DMS114 treated with DMSO at 0.1 percent for 48 hours (cell line): ENCODE measurements at regions not wholly inside any gene's neighbourhood (a gene's known extent, or its start where the extent isn't known, plus 50 kb on each side); places are given as distances from the start of the nearest gene placed in this dataset.
"Not testable (repeated sequence)": the region's sequence is repeated elsewhere in the genome, so short reads cannot be mapped to it uniquely, and the experiment has no call there.

Source experiments
- DNase-seq: peaks from one replicate; lab custom pipeline; 2025; ENCODE audit not compliant: unreplicated experiment; lab: John Stamatoyannopoulos, UW

GRCh38 chr1:43108080-43108479, 64.0 kb downstream of the EBNA1BP2 start:
- no peak for DNase-seq

- DNase-seq, result no peak
These were observed 64.4 kb downstream of the EBNA1BP2 start for GRCh38 chr1:43107664-43108063.

- DNase-seq, result no peak
These were observed 67.9 kb downstream of the EBNA1BP2 start for GRCh38 chr1:43104027-43104763.

DNA sequence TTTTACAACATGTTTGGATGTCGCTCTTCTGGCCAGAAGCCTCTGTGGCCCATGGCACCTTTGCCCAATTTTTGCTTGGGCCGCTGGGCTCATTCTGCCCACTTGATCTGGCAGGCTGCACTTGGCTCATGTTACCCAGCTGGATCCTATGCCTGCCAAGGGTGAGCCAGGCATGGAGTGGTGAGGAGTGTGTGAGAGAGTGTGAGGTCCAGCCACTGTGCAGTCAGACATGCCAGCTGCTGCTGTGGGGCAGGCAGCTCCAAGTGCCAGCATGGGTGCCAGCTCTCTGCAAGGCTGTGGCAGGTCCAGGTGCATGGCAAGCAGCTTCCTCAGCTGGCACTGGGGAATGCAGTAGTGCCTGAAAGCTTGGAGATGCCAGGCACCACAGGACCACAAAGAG, 71.0 kb downstream of the EBNA1BP2 start:
- DNase-seq, result no peak

GRCh38 chr1:43098200-43098599, 73.9 kb downstream of the EBNA1BP2 start:
- no peak for DNase-seq

DNA sequence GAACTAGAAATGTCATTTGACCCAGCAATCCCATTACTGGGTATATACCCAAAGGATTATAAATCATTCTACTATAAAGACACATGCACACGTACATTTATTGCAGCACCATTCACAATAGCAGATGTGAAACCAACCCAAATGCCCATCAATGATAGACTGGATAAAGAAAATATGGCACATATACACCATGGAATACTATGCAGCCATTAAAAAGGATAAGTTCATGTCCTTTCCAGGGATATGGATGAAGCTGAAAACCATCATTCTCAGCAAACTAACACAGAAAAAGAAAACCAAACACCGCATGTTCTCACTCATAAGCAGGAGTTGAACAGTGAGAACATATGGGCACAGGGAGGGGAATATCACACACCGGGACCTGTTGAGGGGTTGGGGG, 75.6 kb downstream of the EBNA1BP2 start:
- DNase-seq, result not testable (repeated sequence)

GRCh38 chr1:43090812-43091211, 81.3 kb downstream of the EBNA1BP2 start:
- DNase-seq, result not testable (repeated sequence)

DNA sequence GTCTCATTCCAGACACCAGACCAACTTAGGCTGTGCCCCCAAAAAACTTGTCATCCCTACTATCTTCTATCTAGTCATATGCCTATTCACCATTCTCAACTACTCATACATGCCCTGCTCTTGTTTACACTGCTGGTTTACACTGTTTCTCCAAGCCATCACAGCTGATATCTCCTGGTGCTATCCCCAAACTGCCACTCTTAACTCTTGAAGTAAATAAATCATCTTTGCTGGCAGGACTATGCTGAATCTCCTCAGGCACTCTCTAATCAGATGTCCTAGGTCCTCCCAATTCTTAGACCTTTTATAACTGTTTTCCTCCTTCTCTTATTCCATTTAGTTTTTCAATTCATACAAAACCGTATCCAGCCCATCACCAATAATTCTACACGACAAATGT, 81.9 kb downstream of the EBNA1BP2 start:
- not testable (repeated sequence) for DNase-seq

GRCh38 chr1:43083375-43083891, 88.7 kb downstream of the EBNA1BP2 start:
- DNase-seq, result no peak

GRCh38 chr1:43082740-43083139, 89.3 kb downstream of the EBNA1BP2 start:
- DNase-seq, result no peak

DNA sequence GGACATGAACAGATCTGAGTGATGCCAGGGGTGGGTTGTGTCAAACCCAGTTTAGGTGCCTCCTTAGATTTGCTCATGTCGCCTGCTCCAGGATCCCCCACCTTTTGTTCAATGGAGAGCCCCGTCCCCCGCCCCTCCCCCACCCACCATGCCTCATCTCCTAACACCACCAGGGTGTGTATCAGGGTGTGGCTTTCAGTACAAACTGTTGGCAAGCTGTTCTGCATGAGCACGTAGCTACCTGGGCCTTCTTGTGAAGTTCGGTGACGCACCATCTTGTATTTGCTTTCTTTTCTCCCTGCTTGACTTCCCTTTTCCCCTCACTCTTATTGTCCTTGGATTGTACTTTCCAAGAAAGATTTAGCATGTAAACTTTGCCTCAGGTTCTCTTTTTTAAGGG, 94.8 kb downstream of the EBNA1BP2 start:
- DNase-seq, result no peak

DNA sequence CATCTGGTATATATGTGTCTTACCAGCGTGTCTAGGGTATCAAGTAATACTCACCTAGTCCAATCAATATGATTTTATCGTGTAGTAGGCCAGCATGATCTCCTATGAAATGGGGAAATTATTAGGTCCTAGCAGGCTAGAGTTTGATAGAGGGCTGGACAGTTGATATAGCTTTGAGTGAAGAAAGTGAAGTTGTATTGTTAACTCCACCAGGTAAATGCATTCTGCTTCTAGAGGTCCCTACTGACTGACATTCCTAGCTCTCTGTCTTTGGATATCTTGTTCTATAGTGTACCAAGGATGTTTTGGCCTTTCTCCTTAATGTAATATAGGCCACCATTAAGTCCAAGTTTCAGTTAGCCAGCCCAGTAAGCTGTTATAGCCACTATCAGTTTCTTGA, 97.4 kb downstream of the EBNA1BP2 start:
- DNase-seq, result no peak

GRCh38 chr1:43074244-43074643, 97.8 kb downstream of the EBNA1BP2 start:
- DNase-seq, result no peak

GRCh38 chr1:43073490-43074230, 98.4 kb downstream of the EBNA1BP2 start:
- DNase-seq, result peak; percentile 73

DNA sequence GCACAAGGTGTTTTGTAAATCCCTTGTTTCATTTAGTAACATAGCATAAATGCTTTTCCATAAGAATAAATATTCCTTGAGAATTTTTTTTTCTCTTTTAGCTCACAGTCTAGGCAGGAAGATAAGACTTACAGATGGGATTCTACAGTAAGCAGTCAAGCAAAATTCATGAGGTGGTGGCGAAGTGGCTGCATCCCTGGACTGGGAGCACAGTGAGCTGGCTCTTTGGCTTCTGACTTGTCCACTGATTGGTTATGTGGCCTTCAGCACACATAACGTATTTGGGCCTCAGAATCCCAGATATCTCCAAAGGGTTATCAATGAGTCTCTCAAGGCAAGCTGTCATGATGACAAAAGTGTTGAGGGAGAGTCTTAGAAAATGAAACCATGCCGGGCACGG, 99.8 kb downstream of the EBNA1BP2 start:
- DNase-seq, result no peak

- DNase-seq, result no peak
These were observed 100.8 kb downstream of the EBNA1BP2 start for GRCh38 chr1:43071241-43071640.

- no peak for DNase-seq
These were observed 102.5 kb downstream of the EBNA1BP2 start for GRCh38 chr1:43069461-43070050.

DNA sequence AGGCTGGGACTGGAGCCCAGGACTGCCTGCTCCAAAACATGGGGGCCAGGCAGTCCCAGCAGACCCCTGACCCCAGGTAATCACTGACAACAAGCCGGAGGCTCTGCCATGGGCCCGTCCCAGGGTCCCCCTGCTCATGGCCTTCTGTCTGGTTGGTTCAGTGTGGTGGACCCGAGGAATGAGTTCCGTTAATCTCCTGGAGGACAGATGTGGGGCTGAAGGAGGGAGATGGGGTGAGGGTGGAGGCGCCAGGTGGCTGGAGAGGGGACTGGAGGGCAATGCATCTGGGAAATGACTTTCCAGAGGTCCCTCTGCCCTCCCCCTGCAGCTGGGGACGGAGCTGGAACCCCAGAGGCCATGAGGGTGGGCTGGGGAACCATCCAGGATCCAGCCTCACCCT, 103.2 kb downstream of the EBNA1BP2 start:
- DNase-seq, result no peak

- DNase-seq, result no peak
These were observed 103.9 kb downstream of the EBNA1BP2 start for GRCh38 chr1:43067977-43068751.

GRCh38 chr1:43067233-43067745, 104.8 kb downstream of the EBNA1BP2 start:
- no peak for DNase-seq

- DNase-seq, result no peak
These were observed 105.5 kb downstream of the EBNA1BP2 start for GRCh38 chr1:43066578-43066977.
